ENCODE measurements at regions not wholly inside any gene's neighbourhood (a gene's known extent, or its start where the extent isn't known, plus 50 kb on each side); places are given as distances from the start of the nearest gene placed in this dataset.

GRCh38 chr21:20800106-20800505 is 198.1 kb upstream of the NCAM2 start:
- H3K4me1 Mint-ChIP-seq (ENCODE audit: low read depth) = no peaks in the 10 kb centered on the region
- H3K27ac Mint-ChIP-seq = no peak overlapping the region

GRCh38 chr21:20802201-20802600 is 196.0 kb upstream of the NCAM2 start:
- TF ChIP-seq CTCF (IDR thresholded peaks at IDR 0.05) = no peak
- Mint-ChIP-seq H3K36me3 (ENCODE audit: low read depth) (no peaks in the 10 kb centered on the region), H3K27me3 (ENCODE audit: insufficient read depth) (no peaks in the 10 kb centered on the region), H3K27ac (no peak overlapping the region), H3K4me1 (ENCODE audit: low read depth) (no peaks in the 10 kb centered on the region), H3K4me3 (no peak overlapping the region), H3K9me3 (peaks cover 43% of the 10 kb centered on the region)
- no peak for DNase-seq

More at GRCh38 chr21:20800106-20800505, 198.1 kb upstream of the NCAM2 start:
- Mint-ChIP-seq H3K27me3 (ENCODE audit: insufficient read depth) (no peaks in the 10 kb centered on the region), H3K9me3 (peaks cover 43% of the 10 kb centered on the region), H3K4me3 (no peak overlapping the region), H3K36me3 (ENCODE audit: low read depth) (no peaks in the 10 kb centered on the region; the same call in 1 of the 2 replicates)
- no peak for DNase-seq
- TF ChIP-seq CTCF (IDR thresholded peaks at IDR 0.05) = no peak

GRCh38 chr21:20802631-20803260 is 195.5 kb upstream of the NCAM2 start:
- H3K9me3 Mint-ChIP-seq = peaks cover 46% of the 10 kb centered on the region
- H3K27ac Mint-ChIP-seq = no peak overlapping the region
- TF ChIP-seq CTCF (IDR thresholded peaks at IDR 0.05) = no peak

GRCh38 chr21:20811702-20812101 is 186.5 kb upstream of the NCAM2 start:
- H3K4me3 Mint-ChIP-seq = no peak overlapping the region
- no peaks in the 10 kb centered on the region for H3K27me3 Mint-ChIP-seq (ENCODE audit: insufficient read depth)
- peaks cover 57% of the 10 kb centered on the region for H3K9me3 Mint-ChIP-seq
- H3K36me3 Mint-ChIP-seq (ENCODE audit: low read depth) = no peaks in the 10 kb centered on the region
- no peak overlapping the region for H3K27ac Mint-ChIP-seq
- TF ChIP-seq CTCF (IDR thresholded peaks at IDR 0.05) = no peak
- no peak for DNase-seq
- no peaks in the 10 kb centered on the region for H3K4me1 Mint-ChIP-seq (ENCODE audit: low read depth)

More at GRCh38 chr21:20802631-20803260, 195.5 kb upstream of the NCAM2 start:
- Mint-ChIP-seq H3K36me3 (ENCODE audit: low read depth) (no peaks in the 10 kb centered on the region), H3K27me3 (ENCODE audit: insufficient read depth) (no peaks in the 10 kb centered on the region), H3K4me1 (ENCODE audit: low read depth) (no peaks in the 10 kb centered on the region), H3K4me3 (no peak overlapping the region)
- DNase-seq = no peak

GRCh38 chr21:20814090-20814489 is 184.1 kb upstream of the NCAM2 start:
- Mint-ChIP-seq H3K27me3 (ENCODE audit: insufficient read depth) (no peaks in the 10 kb centered on the region), H3K9me3 (peaks cover 48% of the 10 kb centered on the region), H3K27ac (no peak overlapping the region)

More at GRCh38 chr21:20814090-20814489, 184.1 kb upstream of the NCAM2 start:
- Mint-ChIP-seq H3K36me3 (ENCODE audit: low read depth) (no peaks in the 10 kb centered on the region), H3K4me1 (ENCODE audit: low read depth) (no peaks in the 10 kb centered on the region), H3K4me3 (no peak overlapping the region)
- DNase-seq = no peak
- no peak for TF ChIP-seq CTCF (IDR thresholded peaks at IDR 0.05)

All from HFFc6 (cell line).